ENCODE measurements at regions not wholly inside any gene's neighbourhood (a gene's known extent, or its start where the extent isn't known, plus 50 kb on each side); places are given as distances from the start of the nearest gene placed in this dataset.
"Not testable (repeated sequence)": the region's sequence is repeated elsewhere in the genome, so short reads cannot be mapped to it uniquely, and the experiment has no call there.

GRCh38 chr9:88623698-88624097 lies 88.7 kb downstream of the NXNL2 start:
- H3K9me3 ChIP-seq = no peaks in the 10 kb centered on the region

DNA sequence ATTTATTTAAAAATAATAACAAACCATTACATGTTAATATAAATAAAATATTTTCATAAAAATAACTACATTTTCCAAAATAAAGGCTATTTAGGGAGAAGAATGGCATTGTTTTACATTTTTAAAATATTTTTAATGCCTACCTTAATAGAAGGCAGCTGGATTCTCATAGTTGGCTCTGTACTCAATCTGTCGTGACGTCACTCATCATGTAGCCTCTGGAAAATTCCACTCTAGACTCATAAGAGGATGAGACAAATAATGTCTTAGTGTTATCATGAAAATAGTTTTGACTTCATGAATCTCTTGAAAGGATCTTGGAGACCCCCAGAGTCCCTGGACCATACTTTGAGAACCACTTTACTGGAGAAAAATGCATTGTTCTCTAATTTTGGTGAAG lies 93.1 kb downstream of the NXNL2 start:
- Histone ChIP-seq H3K4me1 (no peaks in the 10 kb centered on the region), H3K27me3 (no peaks in the 10 kb centered on the region), H3K9me3 (no peaks in the 10 kb centered on the region), H3K36me3 (no peaks in the 10 kb centered on the region), H3K4me3 (no peak overlapping the region), H3K27ac (no peak overlapping the region)
- intact Hi-C loops (cut with DNase I; ENCODE audit: low total_unique reads) = no loop called here
- DNase-seq = no peak
- in situ Hi-C loops (cut with MboI; ENCODE audit: low pct_ligation_motif_present in 1 of 4, low pct_unique_long_range_greater_than_20kb in 1 of 4, low sequenced_read_pairs in 3 of 4) = no loop called here
- no peak for TF ChIP-seq POLR2AphosphoS5 (IDR thresholded peaks at IDR 0.05)
- no peak for TF ChIP-seq POLR2A (IDR thresholded peaks at IDR 0.05)
- TF ChIP-seq CTCF (IDR thresholded peaks at IDR 0.05) = no peak
- no peak for TF ChIP-seq EP300 (IDR thresholded peaks at IDR 0.05; ENCODE audit: low read depth)
- WGBS, 2 donors (ENCODE audit: low coverage in 1 of 2) = 63 to 80% methylated on average over 2 of the region's 2 CpGs

More at GRCh38 chr9:88623698-88624097, 88.7 kb downstream of the NXNL2 start:
- H3K27me3 ChIP-seq = no peaks in the 10 kb centered on the region
- DNase-seq = no peak
- no peak overlapping the region for H3K4me3 ChIP-seq
- H3K27ac ChIP-seq = no peak overlapping the region
- no peaks in the 10 kb centered on the region for H3K4me1 ChIP-seq
- in situ Hi-C loops (cut with MboI; ENCODE audit: low pct_ligation_motif_present in 1 of 4, low pct_unique_long_range_greater_than_20kb in 1 of 4, low sequenced_read_pairs in 3 of 4) = no loop called here
- H3K36me3 ChIP-seq = no peaks in the 10 kb centered on the region
- TF ChIP-seq POLR2AphosphoS5 (IDR thresholded peaks at IDR 0.05) (no peak), POLR2A (IDR thresholded peaks at IDR 0.05) (no peak), EP300 (IDR thresholded peaks at IDR 0.05; ENCODE audit: low read depth) (no peak), CTCF (IDR thresholded peaks at IDR 0.05) (no peak)
- intact Hi-C loops (cut with DNase I; ENCODE audit: low total_unique reads) = no loop called here

GRCh38 chr9:88628811-88629210 lies 93.8 kb downstream of the NXNL2 start:
- H3K27me3 ChIP-seq = no peaks in the 10 kb centered on the region
- TF ChIP-seq POLR2A (IDR thresholded peaks at IDR 0.05) (no peak), POLR2AphosphoS5 (IDR thresholded peaks at IDR 0.05) (no peak), CTCF (IDR thresholded peaks at IDR 0.05) (no peak), EP300 (IDR thresholded peaks at IDR 0.05; ENCODE audit: low read depth) (no peak)
- no peaks in the 10 kb centered on the region for H3K9me3 ChIP-seq
- intact Hi-C loops (cut with DNase I; ENCODE audit: low total_unique reads) = no loop called here
- H3K4me3 ChIP-seq = no peak overlapping the region
- H3K4me1 ChIP-seq = no peaks in the 10 kb centered on the region
- H3K27ac ChIP-seq = no peak overlapping the region
- in situ Hi-C loops (cut with MboI; ENCODE audit: low pct_ligation_motif_present in 1 of 4, low pct_unique_long_range_greater_than_20kb in 1 of 4, low sequenced_read_pairs in 3 of 4) = no loop called here
- H3K36me3 ChIP-seq = no peaks in the 10 kb centered on the region
- DNase-seq = no peak

DNA sequence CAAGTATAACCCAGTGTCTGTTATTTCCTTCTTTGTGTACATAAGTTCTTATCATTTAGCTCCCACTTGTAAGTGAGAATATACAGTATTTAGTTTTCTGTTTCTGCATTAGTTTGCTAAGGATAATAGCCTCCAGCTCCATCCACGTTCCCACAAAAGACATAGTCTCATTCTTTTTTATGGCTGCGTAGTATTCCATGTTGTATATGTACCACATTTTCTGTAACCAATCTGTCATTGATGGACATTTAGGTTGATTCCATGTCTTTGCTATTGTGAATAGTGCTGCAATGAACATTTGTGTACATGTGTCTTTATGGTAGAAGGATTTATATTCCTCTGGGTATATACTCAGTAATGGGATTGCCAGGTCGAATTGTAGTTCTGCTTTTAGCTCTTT lies 95.6 kb downstream of the NXNL2 start:
- H3K9me3 ChIP-seq; H3K4me3 ChIP-seq; H3K36me3 ChIP-seq; in situ Hi-C loops (cut with MboI; ENCODE audit: low pct_ligation_motif_present in 1 of 4, low pct_unique_long_range_greater_than_20kb in 1 of 4, low sequenced_read_pairs in 3 of 4); H3K27me3 ChIP-seq; H3K27ac ChIP-seq; H3K4me1 ChIP-seq; intact Hi-C loops (cut with DNase I; ENCODE audit: low total_unique reads); DNase-seq: not testable (repeated sequence)
- 86% methylated on average over 2 to 3 of the region's 3 CpGs for WGBS, 2 donors (ENCODE audit: low coverage in 1 of 2)

- in situ Hi-C loops (cut with MboI; ENCODE audit: low pct_ligation_motif_present in 1 of 4, low pct_unique_long_range_greater_than_20kb in 1 of 4, low sequenced_read_pairs in 3 of 4) = no loop called here
- H3K4me1 ChIP-seq = no peaks in the 10 kb centered on the region
- H3K9me3 ChIP-seq = peaks cover 0 to 11% of the 10 kb centered on the region in 2 donors
- H3K27ac ChIP-seq = no peak overlapping the region
- DNase-seq = no peak
- intact Hi-C loops (cut with DNase I; ENCODE audit: low total_unique reads) = no loop called here
- no peak overlapping the region for H3K4me3 ChIP-seq
- TF ChIP-seq EP300 (IDR thresholded peaks at IDR 0.05; ENCODE audit: low read depth) (no peak), POLR2AphosphoS5 (IDR thresholded peaks at IDR 0.05) (no peak), CTCF (IDR thresholded peaks at IDR 0.05) (no peak), POLR2A (IDR thresholded peaks at IDR 0.05) (no peak)
- no peaks in the 10 kb centered on the region for H3K36me3 ChIP-seq
- no peaks in the 10 kb centered on the region for H3K27me3 ChIP-seq
These were observed 100.2 kb downstream of the NXNL2 start for GRCh38 chr9:88635151-88635550.

All from transverse colon (tissue), 4 donors.